ENCODE measurements at regions not wholly inside any gene's neighbourhood (a gene's known extent, or its start where the extent isn't known, plus 50 kb on each side); places are given as distances from the start of the nearest gene placed in this dataset.

GRCh38 chr18:11256251-11256650 lies 106.9 kb upstream of the PIEZO2 start:
- Histone ChIP-seq H3K36me3 (ENCODE audit: insufficient read depth, low read length) (no peaks in the 10 kb centered on the region), H3K9me3 (ENCODE audit: control insufficient read depth in 1 of 2, low read length in 2 of 2) (no peaks in the 10 kb centered on the region), H3K4me1 (ENCODE audit: insufficient read depth, low read length) (no peaks in the 10 kb centered on the region), H3K4me3 (ENCODE audit: low read length in 2 of 2) (no peak overlapping the region), H3K27me3 (ENCODE audit: insufficient read depth, low read length) (no peaks in the 10 kb centered on the region), H3K27ac (ENCODE audit: low read depth, low read length) (no peak overlapping the region)
- intact Hi-C loops (cut with micrococcal nuclease) = no loop called here
- no peak overlapping the region for H3K27ac Mint-ChIP-seq
- POLR2A ChIA-PET (ENCODE audit: partially characterized antibody) = no interaction called here
- no peaks in the 10 kb centered on the region for H3K27me3 Mint-ChIP-seq
- H3K36me3 Mint-ChIP-seq = no peaks in the 10 kb centered on the region
- DNase-seq = no peak
- H3K9me3 Mint-ChIP-seq = peaks cover 0 to 4% (median 0%) of the 10 kb centered on the region in 8 donors
- H3K4me1 Mint-ChIP-seq = peaks cover 0 to 2% (median under 1%) of the 10 kb centered on the region in 4 donors
- CTCF ChIA-PET (ENCODE audit: partially characterized antibody) = no interaction called here
- no peak overlapping the region for H3K4me3 Mint-ChIP-seq

DNA sequence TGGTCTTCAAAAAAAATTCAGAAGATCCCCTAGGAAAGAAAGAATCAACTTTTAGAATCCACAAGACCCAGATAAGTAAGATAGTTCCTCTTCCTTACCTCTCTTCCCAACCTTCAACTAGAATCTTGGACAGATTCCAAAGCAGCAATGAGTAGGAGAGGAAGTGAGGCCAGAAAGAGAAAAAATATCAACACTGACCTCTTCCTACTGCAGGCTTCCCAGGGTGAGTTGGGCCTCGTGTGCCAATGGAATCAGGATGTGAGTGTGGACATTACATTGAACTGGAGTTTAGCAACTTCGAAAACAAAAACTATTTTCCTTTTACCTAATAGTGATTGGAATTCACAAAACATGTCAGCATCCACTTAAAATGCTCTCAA lies 102.5 kb upstream of the PIEZO2 start:
- H3K4me3 Mint-ChIP-seq = no peak overlapping the region
- no peak overlapping the region for H3K4me3 ChIP-seq (ENCODE audit: low read length in 2 of 2)
- H3K4me1 Mint-ChIP-seq = peaks cover 0 to 2% (median under 1%) of the 10 kb centered on the region in 4 donors
- DNase-seq = no peak
- no peak overlapping the region for H3K27ac Mint-ChIP-seq
- H3K27me3 Mint-ChIP-seq = no peaks in the 10 kb centered on the region
- H3K27me3 ChIP-seq (ENCODE audit: insufficient read depth, low read length) = no peaks in the 10 kb centered on the region
- no peak overlapping the region for H3K27ac ChIP-seq (ENCODE audit: low read depth, low read length)
- ChIA-PET POLR2A (ENCODE audit: partially characterized antibody) (no interaction called here), CTCF (ENCODE audit: partially characterized antibody) (no interaction called here)
- H3K36me3 Mint-ChIP-seq = no peaks in the 10 kb centered on the region
- peaks cover 0 to 4% (median 0%) of the 10 kb centered on the region in 8 donors for H3K9me3 Mint-ChIP-seq
- intact Hi-C loops (cut with micrococcal nuclease) = no loop called here
- no peaks in the 10 kb centered on the region for H3K36me3 ChIP-seq (ENCODE audit: insufficient read depth, low read length)
- no peaks in the 10 kb centered on the region for H3K4me1 ChIP-seq (ENCODE audit: insufficient read depth, low read length)
- H3K9me3 ChIP-seq (ENCODE audit: control insufficient read depth in 1 of 2, low read length in 2 of 2) = no peaks in the 10 kb centered on the region

- intact Hi-C loops (cut with micrococcal nuclease) = no loop called here
- Histone ChIP-seq H3K4me3 (ENCODE audit: low read length in 2 of 2) (no peak overlapping the region), H3K4me1 (ENCODE audit: insufficient read depth, low read length) (no peaks in the 10 kb centered on the region), H3K9me3 (ENCODE audit: control insufficient read depth in 1 of 2, low read length in 2 of 2) (no peaks in the 10 kb centered on the region), H3K36me3 (ENCODE audit: insufficient read depth, low read length) (no peaks in the 10 kb centered on the region), H3K27ac (ENCODE audit: low read depth, low read length) (no peak overlapping the region), H3K27me3 (ENCODE audit: insufficient read depth, low read length) (no peaks in the 10 kb centered on the region)
- ChIA-PET CTCF (ENCODE audit: partially characterized antibody) (no interaction called here), POLR2A (ENCODE audit: partially characterized antibody) (no interaction called here)
- Mint-ChIP-seq H3K9me3 (peaks cover 0 to 4% (median 0%) of the 10 kb centered on the region in 8 donors), H3K27ac (no peak overlapping the region), H3K27me3 (no peaks in the 10 kb centered on the region), H3K4me3 (no peak overlapping the region), H3K36me3 (no peaks in the 10 kb centered on the region), H3K4me1 (peaks cover 0 to 2% (median under 1%) of the 10 kb centered on the region in 4 donors)
- DNase-seq = no peak
Measured at GRCh38 chr18:11251229-11251890, 102.0 kb upstream of the PIEZO2 start.

DNA sequence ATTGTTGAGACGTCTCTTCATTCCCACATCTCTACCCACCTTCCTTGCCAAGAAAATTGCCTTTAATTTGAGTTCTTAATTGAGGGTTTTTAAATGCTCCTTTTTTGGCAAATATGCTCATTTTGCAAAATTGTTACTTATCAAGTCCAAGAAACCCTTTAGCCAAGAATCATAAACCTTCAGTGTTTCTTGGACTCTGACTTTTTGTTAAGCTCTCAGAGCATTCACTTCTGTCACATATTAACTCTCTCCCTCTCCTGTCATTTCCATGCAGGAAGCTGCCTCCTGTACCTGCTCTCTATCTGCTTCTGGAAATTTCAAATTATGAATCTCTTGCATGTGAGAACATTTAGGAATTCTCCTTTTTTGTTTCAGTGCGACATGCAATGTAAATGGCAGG lies 100.0 kb upstream of the PIEZO2 start:
- Histone ChIP-seq H3K27me3 (ENCODE audit: insufficient read depth, low read length) (no peaks in the 10 kb centered on the region), H3K9me3 (ENCODE audit: control insufficient read depth in 1 of 2, low read length in 2 of 2) (no peaks in the 10 kb centered on the region), H3K4me1 (ENCODE audit: insufficient read depth, low read length) (no peaks in the 10 kb centered on the region), H3K36me3 (ENCODE audit: insufficient read depth, low read length) (no peaks in the 10 kb centered on the region), H3K27ac (ENCODE audit: low read depth, low read length) (no peak overlapping the region), H3K4me3 (ENCODE audit: low read length in 2 of 2) (no peak overlapping the region)
- Mint-ChIP-seq H3K27me3 (no peaks in the 10 kb centered on the region), H3K4me3 (no peak overlapping the region), H3K27ac (no peak overlapping the region), H3K4me1 (peaks cover 0 to 2% (median under 1%) of the 10 kb centered on the region in 4 donors), H3K36me3 (no peaks in the 10 kb centered on the region), H3K9me3 (peaks cover 0 to 4% (median 0%) of the 10 kb centered on the region in 8 donors)
- intact Hi-C loops (cut with micrococcal nuclease) = no loop called here
- DNase-seq = no peak
- CTCF ChIA-PET (ENCODE audit: partially characterized antibody) = no interaction called here
- POLR2A ChIA-PET (ENCODE audit: partially characterized antibody) = no interaction called here

DNA sequence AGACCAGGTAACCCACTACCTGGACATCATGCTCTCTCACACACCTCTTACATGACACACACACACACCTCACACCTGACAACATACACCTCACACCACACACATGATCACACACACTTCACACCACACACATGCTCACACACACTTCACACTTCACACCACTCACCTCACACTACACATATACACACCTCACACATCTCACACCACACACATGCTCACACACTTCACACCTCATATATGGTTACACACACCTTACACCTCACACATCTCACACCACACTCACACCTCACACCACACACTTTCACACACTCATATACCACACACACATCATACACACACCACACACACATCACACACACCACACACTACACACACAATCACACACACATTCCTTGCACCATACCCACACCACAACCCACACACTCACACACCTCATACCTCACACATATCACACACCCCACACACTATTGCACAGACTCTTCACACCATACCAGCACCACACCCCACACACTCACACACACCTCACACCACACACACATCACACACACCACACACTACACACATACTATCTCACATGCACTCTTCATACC lies 98.1 kb upstream of the PIEZO2 start:
- H3K4me1 ChIP-seq (ENCODE audit: insufficient read depth, low read length) = no peaks in the 10 kb centered on the region
- no peak overlapping the region for H3K4me3 ChIP-seq (ENCODE audit: low read length in 2 of 2)
- Mint-ChIP-seq H3K27me3 (no peaks in the 10 kb centered on the region), H3K36me3 (no peaks in the 10 kb centered on the region), H3K4me1 (peaks cover 0 to 2% (median under 1%) of the 10 kb centered on the region in 4 donors), H3K9me3 (peaks cover 0 to 4% (median under 1%) of the 10 kb centered on the region in 8 donors), H3K27ac (no peak overlapping the region), H3K4me3 (no peak overlapping the region)
- H3K9me3 ChIP-seq (ENCODE audit: control insufficient read depth in 1 of 2, low read length in 2 of 2) = no peaks in the 10 kb centered on the region
- H3K36me3 ChIP-seq (ENCODE audit: insufficient read depth, low read length) = no peaks in the 10 kb centered on the region
- H3K27me3 ChIP-seq (ENCODE audit: insufficient read depth, low read length) = no peaks in the 10 kb centered on the region
- no peak overlapping the region for H3K27ac ChIP-seq (ENCODE audit: low read depth, low read length)
- CTCF ChIA-PET (ENCODE audit: partially characterized antibody) = no interaction called here
- intact Hi-C loops (cut with micrococcal nuclease) = no loop called here
- POLR2A ChIA-PET (ENCODE audit: partially characterized antibody) = no interaction called here
- no peak for DNase-seq

DNA sequence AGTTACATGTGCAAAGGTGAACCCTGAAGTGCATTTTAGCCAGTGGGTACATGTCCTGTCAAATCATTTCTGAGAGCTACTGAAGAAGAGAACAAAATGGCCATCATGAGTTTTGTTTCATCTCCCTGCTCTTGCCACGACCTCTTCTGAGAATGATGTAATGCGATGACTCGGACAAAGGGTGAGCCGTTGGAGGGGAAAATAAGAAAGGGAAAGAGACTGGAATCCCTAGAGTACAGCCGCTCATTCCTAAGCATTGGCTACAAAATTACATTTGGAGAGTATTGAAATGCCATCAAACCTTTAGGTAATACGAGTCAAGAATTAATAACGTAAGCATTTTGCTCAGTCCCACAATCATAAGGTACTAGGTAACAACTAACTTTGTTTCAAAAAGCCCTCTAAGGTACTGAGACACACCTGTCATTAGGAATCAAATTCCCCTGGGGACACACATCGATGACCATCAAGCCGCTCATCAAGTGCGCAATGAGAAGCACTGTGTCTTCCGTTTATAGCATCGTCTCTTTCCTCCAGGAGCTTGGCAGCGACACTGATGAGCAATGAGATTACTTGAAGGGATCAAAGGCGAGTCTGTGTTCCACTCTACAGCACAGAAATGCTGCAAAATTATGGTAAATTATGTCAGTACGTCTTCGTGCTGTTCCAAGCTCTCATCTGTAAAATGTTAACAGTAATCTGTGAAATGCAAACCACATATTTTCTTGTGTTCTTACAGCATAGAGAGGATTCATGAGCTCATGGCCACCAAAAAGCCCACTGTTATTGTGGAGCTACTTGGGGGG lies 97.3 kb upstream of the PIEZO2 start:
- H3K4me1 ChIP-seq (ENCODE audit: insufficient read depth, low read length) = no peaks in the 10 kb centered on the region
- no peak overlapping the region for H3K4me3 ChIP-seq (ENCODE audit: low read length in 2 of 2)
- H3K9me3 ChIP-seq (ENCODE audit: control insufficient read depth in 1 of 2, low read length in 2 of 2) = no peaks in the 10 kb centered on the region
- no peaks in the 10 kb centered on the region for H3K4me1 Mint-ChIP-seq
- H3K4me3 Mint-ChIP-seq = no peak overlapping the region
- ChIA-PET CTCF (ENCODE audit: partially characterized antibody) (no interaction called here), POLR2A (ENCODE audit: partially characterized antibody) (no interaction called here)
- no peaks in the 10 kb centered on the region for H3K36me3 Mint-ChIP-seq
- H3K27me3 Mint-ChIP-seq = no peaks in the 10 kb centered on the region
- H3K27ac Mint-ChIP-seq = no peak overlapping the region
- H3K27ac ChIP-seq (ENCODE audit: low read depth, low read length) = no peak overlapping the region
- no peaks in the 10 kb centered on the region for H3K36me3 ChIP-seq (ENCODE audit: insufficient read depth, low read length)
- no peaks in the 10 kb centered on the region for H3K27me3 ChIP-seq (ENCODE audit: insufficient read depth, low read length)
- DNase-seq = no peak
- peaks cover 0 to 4% (median 0%) of the 10 kb centered on the region in 8 donors for H3K9me3 Mint-ChIP-seq
- intact Hi-C loops (cut with micrococcal nuclease) = no loop called here

DNA sequence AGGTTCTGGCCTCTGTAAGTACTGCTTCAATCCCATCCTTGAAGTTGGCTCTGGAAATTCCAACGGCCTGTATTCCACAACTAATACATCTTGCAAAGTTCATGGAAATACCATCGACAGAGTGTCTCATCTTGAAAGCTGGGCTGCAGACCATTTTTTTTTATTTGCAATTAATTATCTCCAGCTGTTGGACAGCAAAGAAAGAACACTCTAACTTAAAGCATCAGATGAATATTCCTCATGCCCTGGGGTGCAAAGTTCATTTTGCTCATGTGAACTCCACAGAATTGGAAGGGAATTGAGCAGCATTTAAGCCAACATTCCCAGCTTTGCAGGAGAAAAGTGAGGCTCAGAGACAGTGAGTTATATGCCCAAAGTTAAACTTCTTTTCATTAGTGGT lies 96.5 kb upstream of the PIEZO2 start:
- no peaks in the 10 kb centered on the region for H3K9me3 ChIP-seq (ENCODE audit: control insufficient read depth in 1 of 2, low read length in 2 of 2)
- ChIA-PET CTCF (ENCODE audit: partially characterized antibody) (no interaction called here), POLR2A (ENCODE audit: partially characterized antibody) (no interaction called here)
- H3K27ac ChIP-seq (ENCODE audit: low read depth, low read length) = no peak overlapping the region
- peaks cover 0 to 4% (median 0%) of the 10 kb centered on the region in 8 donors for H3K9me3 Mint-ChIP-seq
- H3K4me1 Mint-ChIP-seq = no peaks in the 10 kb centered on the region
- intact Hi-C loops (cut with micrococcal nuclease) = no loop called here
- DNase-seq = no peak
- no peak overlapping the region for H3K4me3 ChIP-seq (ENCODE audit: low read length in 2 of 2)
- H3K36me3 Mint-ChIP-seq = no peaks in the 10 kb centered on the region
- no peak overlapping the region for H3K4me3 Mint-ChIP-seq
- H3K27me3 Mint-ChIP-seq = no peaks in the 10 kb centered on the region
- H3K36me3 ChIP-seq (ENCODE audit: insufficient read depth, low read length) = no peaks in the 10 kb centered on the region
- H3K27me3 ChIP-seq (ENCODE audit: insufficient read depth, low read length) = no peaks in the 10 kb centered on the region
- H3K4me1 ChIP-seq (ENCODE audit: insufficient read depth, low read length) = no peaks in the 10 kb centered on the region
- H3K27ac Mint-ChIP-seq = no peak overlapping the region

Measured in CD4-positive, alpha-beta memory T cell (primary cell).